ENCODE measurements at regions not wholly inside any gene's neighbourhood (a gene's known extent, or its start where the extent isn't known, plus 50 kb on each side); places are given as distances from the start of the nearest gene placed in this dataset.

DNA sequence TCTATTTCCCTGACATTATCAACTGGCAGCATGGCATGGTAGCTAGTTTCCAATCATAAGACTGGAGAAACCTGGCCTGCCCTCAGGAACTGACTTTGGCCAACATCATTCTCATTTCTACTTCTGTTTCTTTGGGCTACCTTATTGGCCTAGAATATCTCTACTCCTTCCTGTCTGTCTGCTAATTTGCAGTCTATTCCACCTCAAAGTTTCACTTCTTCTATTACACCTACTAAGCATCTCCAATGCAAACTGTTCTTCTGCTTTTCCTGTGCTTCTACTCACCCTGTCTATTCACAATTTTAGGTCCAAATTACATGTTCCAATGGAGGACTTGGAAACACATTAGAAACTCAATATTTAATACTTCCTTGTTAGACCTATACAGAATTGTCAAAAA, 65.6 kb downstream of the ZNF503 start:
- Histone ChIP-seq H3F3A (replicated peaks; ENCODE audit: insufficient read depth) (no peaks in the 10 kb centered on the region), H3K9ac (no peak overlapping the region), H3K4me1 (ENCODE audit: control insufficient read depth in 1 of 2, insufficient read depth in 2 of 2, low read depth in 1 of 2, low read length in 1 of 2) (no peaks in the 10 kb centered on the region), H3K9me3 (no peaks in the 10 kb centered on the region), H3K9me2 (no peaks in the 10 kb centered on the region), H3K4me2 (no peak overlapping the region), H2AFZ (ENCODE audit: low read depth) (no peak overlapping the region), H4K20me1 (ENCODE audit: insufficient read depth) (no peaks in the 10 kb centered on the region), H3K36me3 (replicated peaks in 1 of 2; ENCODE audit: control insufficient read depth in 1 of 2, insufficient read depth in 2 of 2, low read length in 1 of 2) (no peaks in the 10 kb centered on the region), H3K27ac (ENCODE audit: low read depth in 2 of 2, low read length in 1 of 2) (no peak overlapping the region), H3K27me3 (ENCODE audit: insufficient read depth) (no peaks in the 10 kb centered on the region; the same call in 1 of the 2 replicates), H3K4me3 (ENCODE audit: low read depth in 2 of 2, low read length in 1 of 2) (no peak overlapping the region), H3K79me2 (ENCODE audit: insufficient read depth) (no peaks in the 10 kb centered on the region)
- CTCF ChIA-PET: no interaction called here
- TF ChIP-seq RCOR1 (IDR thresholded peaks at IDR 0.05; ENCODE audit: low read length): no peak
- TF ChIP-seq, protein P1, sequence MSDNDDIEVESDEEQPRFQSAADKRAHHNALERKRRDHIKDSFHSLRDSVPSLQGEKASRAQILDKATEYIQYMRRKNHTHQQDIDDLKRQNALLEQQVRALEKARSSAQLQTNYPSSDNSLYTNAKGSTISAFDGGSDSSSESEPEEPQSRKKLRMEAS (IDR thresholded peaks at IDR 0.05; ENCODE audit: low read depth): no peak
- no peak for TF ChIP-seq MXI1 (IDR thresholded peaks at IDR 0.05; ENCODE audit: low read depth, low read length)
- TF ChIP-seq JUND (IDR thresholded peaks at IDR 0.05): no peak
- no peak for TF ChIP-seq FOXM1 (IDR thresholded peaks at IDR 0.05; ENCODE audit: low read depth)
- TF ChIP-seq ELF1 (IDR thresholded peaks at IDR 0.05): no peak
- no peak for TF ChIP-seq FOSL2 (IDR thresholded peaks at IDR 0.05; ENCODE audit: borderline replicate concordance, low read depth)
- POLR2A ChIA-PET: no interaction called here
- DNase-seq: no peak

DNA sequence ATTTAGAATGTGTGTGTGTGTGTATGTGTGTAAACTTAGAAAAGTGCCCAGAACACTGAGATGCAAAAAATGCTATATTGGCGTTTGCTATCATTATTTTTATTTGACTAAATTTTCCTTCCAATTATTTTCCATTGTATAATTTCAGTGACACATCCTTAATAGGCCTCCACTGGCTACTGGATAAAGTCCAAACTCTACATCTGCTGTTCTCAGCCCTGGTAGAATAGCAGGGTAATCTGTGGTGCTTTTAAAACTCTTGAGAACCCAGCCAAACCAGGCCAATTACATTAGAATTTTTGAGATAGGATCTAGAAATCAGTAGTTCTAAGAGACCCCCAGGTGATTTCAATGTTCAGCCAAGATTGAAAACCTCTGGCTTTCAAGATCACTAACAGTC, 66.4 kb downstream of the ZNF503 start:
- Histone ChIP-seq H3K9ac (no peak overlapping the region), H3F3A (replicated peaks; ENCODE audit: insufficient read depth) (no peaks in the 10 kb centered on the region), H2AFZ (ENCODE audit: low read depth) (no peak overlapping the region), H3K9me2 (no peaks in the 10 kb centered on the region), H3K4me3 (ENCODE audit: low read depth in 2 of 2, low read length in 1 of 2) (no peak overlapping the region), H3K36me3 (replicated peaks in 1 of 2; ENCODE audit: control insufficient read depth in 1 of 2, insufficient read depth in 2 of 2, low read length in 1 of 2) (no peaks in the 10 kb centered on the region), H3K4me1 (ENCODE audit: control insufficient read depth in 1 of 2, insufficient read depth in 2 of 2, low read depth in 1 of 2, low read length in 1 of 2) (no peaks in the 10 kb centered on the region), H3K27ac (ENCODE audit: low read depth in 2 of 2, low read length in 1 of 2) (no peak overlapping the region), H4K20me1 (ENCODE audit: insufficient read depth) (no peaks in the 10 kb centered on the region), H3K27me3 (ENCODE audit: insufficient read depth) (no peaks in the 10 kb centered on the region; the same call in 1 of the 2 replicates), H3K9me3 (no peaks in the 10 kb centered on the region), H3K79me2 (ENCODE audit: insufficient read depth) (no peaks in the 10 kb centered on the region), H3K4me2 (no peak overlapping the region)
- no peak for TF ChIP-seq FOXM1 (IDR thresholded peaks at IDR 0.05; ENCODE audit: low read depth)
- TF ChIP-seq MXI1 (IDR thresholded peaks at IDR 0.05; ENCODE audit: low read depth, low read length): no peak
- TF ChIP-seq RFX5 (IDR thresholded peaks at IDR 0.05; ENCODE audit: low read length): no peak
- no peak for DNase-seq
- CTCF ChIA-PET: no interaction called here
- WGBS (ENCODE audit: low lambda C conversion rate): 36% methylated on average over 1 of the region's 1 CpG
- POLR2A ChIA-PET: no interaction called here

DNA sequence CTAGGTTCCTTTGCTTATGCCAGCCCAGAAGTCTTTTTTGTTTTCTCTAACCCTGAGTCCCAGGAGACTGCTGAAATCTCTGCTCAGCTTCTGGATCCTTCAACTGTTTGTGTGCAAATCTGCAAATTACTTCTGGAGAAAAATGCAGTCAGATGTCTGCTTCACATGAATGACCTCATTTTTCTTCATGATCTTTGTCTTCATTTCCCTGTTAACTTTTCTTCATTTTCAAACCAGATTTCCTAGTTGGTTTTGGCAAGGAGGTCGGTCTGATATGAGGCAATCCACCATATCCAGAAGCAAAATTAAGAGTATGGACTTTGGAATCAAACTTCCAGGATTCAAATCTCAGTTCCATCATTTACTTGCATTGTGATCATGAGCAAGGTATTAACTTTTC, 66.8 kb downstream of the ZNF503 start:
- POLR2A ChIA-PET: no interaction called here

More for the DNA sequence above, 66.8 kb downstream of the ZNF503 start:
- Histone ChIP-seq H3K9ac (no peak overlapping the region), H3K27ac (ENCODE audit: low read depth in 2 of 2, low read length in 1 of 2) (no peak overlapping the region), H3K4me2 (no peak overlapping the region), H3K9me3 (no peaks in the 10 kb centered on the region), H2AFZ (ENCODE audit: low read depth) (no peak overlapping the region), H3K79me2 (ENCODE audit: insufficient read depth) (no peaks in the 10 kb centered on the region), H3K4me1 (ENCODE audit: control insufficient read depth in 1 of 2, insufficient read depth in 2 of 2, low read depth in 1 of 2, low read length in 1 of 2) (no peaks in the 10 kb centered on the region), H3K27me3 (ENCODE audit: insufficient read depth) (no peaks in the 10 kb centered on the region; the same call in 1 of the 2 replicates), H3F3A (replicated peaks; ENCODE audit: insufficient read depth) (no peaks in the 10 kb centered on the region), H3K36me3 (replicated peaks in 1 of 2; ENCODE audit: control insufficient read depth in 1 of 2, insufficient read depth in 2 of 2, low read length in 1 of 2) (no peaks in the 10 kb centered on the region), H4K20me1 (ENCODE audit: insufficient read depth) (no peaks in the 10 kb centered on the region), H3K4me3 (ENCODE audit: low read depth in 2 of 2, low read length in 1 of 2) (no peak overlapping the region), H3K9me2 (no peaks in the 10 kb centered on the region)
- WGBS (ENCODE audit: low lambda C conversion rate): 7% methylated on average over 1 of the region's 1 CpG
- TF ChIP-seq FOXJ3 (CRISPR knock-in tag; IDR thresholded peaks at IDR 0.05): no peak
- TF ChIP-seq RFX5 (IDR thresholded peaks at IDR 0.05; ENCODE audit: low read length): no peak
- no peak for TF ChIP-seq RXRA (IDR thresholded peaks at IDR 0.05; ENCODE audit: borderline replicate concordance, low read depth)
- TF ChIP-seq, protein P2, sequence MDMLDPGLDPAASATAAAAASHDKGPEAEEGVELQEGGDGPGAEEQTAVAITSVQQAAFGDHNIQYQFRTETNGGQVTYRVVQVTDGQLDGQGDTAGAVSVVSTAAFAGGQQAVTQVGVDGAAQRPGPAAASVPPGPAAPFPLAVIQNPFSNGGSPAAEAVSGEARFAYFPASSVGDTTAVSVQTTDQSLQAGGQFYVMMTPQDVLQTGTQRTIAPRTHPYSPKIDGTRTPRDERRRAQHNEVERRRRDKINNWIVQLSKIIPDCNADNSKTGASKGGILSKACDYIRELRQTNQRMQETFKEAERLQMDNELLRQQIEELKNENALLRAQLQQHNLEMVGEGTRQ (IDR thresholded peaks at IDR 0.05; ENCODE audit: borderline replicate concordance, low read depth, low read length): no peak
- CTCF ChIA-PET: interaction anchor here (0.8 kb wide), 1 partner anchor 8 kb away, joined by 3 read pairs; no protein-coding TSS in a partner anchor
- no peak for DNase-seq

Measured in SK-N-SH (cell line).